ENCODE measurements at regions not wholly inside any gene's neighbourhood (a gene's known extent, or its start where the extent isn't known, plus 50 kb on each side); places are given as distances from the start of the nearest gene placed in this dataset.

- no peak for DNase-seq (ENCODE audit: low spot score in 2 of 2)
- peaks cover 0 to 34% (median 7%) of the 10 kb centered on the region in 4 donors for H3K9me3 ChIP-seq
- no peaks in the 10 kb centered on the region for H3K4me1 ChIP-seq
- H3K36me3 ChIP-seq = no peaks in the 10 kb centered on the region
- no peaks in the 10 kb centered on the region for H3K27me3 ChIP-seq
- no peak overlapping the region for H3K27ac ChIP-seq
- no peak overlapping the region for H3K4me3 ChIP-seq
- WGBS, 2 donors = 98 to 100% methylated on average over 1 of the region's 1 CpG
- TF ChIP-seq POLR2A (IDR thresholded peaks at IDR 0.05) = no peak
- no peak for TF ChIP-seq EP300 (IDR thresholded peaks at IDR 0.05)
- TF ChIP-seq CTCF (IDR thresholded peaks at IDR 0.05) = no peak
Observed at GRCh38 chr5:126166368-126166767, 256.8 kb upstream of the GRAMD2B start.

- Histone ChIP-seq H3K27ac (no peak overlapping the region), H3K4me1 (no peaks in the 10 kb centered on the region), H3K36me3 (no peaks in the 10 kb centered on the region), H3K27me3 (no peaks in the 10 kb centered on the region), H3K4me3 (no peak overlapping the region), H3K9me3 (peaks cover 0 to 34% (median 7%) of the 10 kb centered on the region in 4 donors)
- no peak for DNase-seq (ENCODE audit: low spot score in 2 of 2)
- WGBS, 2 donors = 92% methylated on average over 1 of the region's 1 CpG
- TF ChIP-seq CTCF (IDR thresholded peaks at IDR 0.05) (no peak), POLR2A (IDR thresholded peaks at IDR 0.05) (no peak), EP300 (IDR thresholded peaks at IDR 0.05) (no peak)
Observed at GRCh38 chr5:126168785-126169184, 254.4 kb upstream of the GRAMD2B start.

GRCh38 chr5:126171916-126172315 lies 251.3 kb upstream of the GRAMD2B start:
- Histone ChIP-seq H3K36me3 (no peaks in the 10 kb centered on the region), H3K27ac (no peak overlapping the region), H3K9me3 (peaks cover 0 to 22% (median 5%) of the 10 kb centered on the region in 4 donors), H3K4me1 (no peaks in the 10 kb centered on the region), H3K27me3 (no peaks in the 10 kb centered on the region), H3K4me3 (no peak overlapping the region)
- 90 to 100% methylated on average over 2 to 3 of the region's 3 CpGs for WGBS, 2 donors
- no peak for DNase-seq (ENCODE audit: low spot score in 2 of 2)
- no peak for TF ChIP-seq CTCF (IDR thresholded peaks at IDR 0.05)
- no peak for TF ChIP-seq POLR2A (IDR thresholded peaks at IDR 0.05)
- no peak for TF ChIP-seq EP300 (IDR thresholded peaks at IDR 0.05)

- TF ChIP-seq POLR2A (IDR thresholded peaks at IDR 0.05) (no peak), CTCF (IDR thresholded peaks at IDR 0.05) (no peak), EP300 (IDR thresholded peaks at IDR 0.05) (no peak)
- Histone ChIP-seq H3K36me3 (no peaks in the 10 kb centered on the region), H3K9me3 (peaks cover 0 to 13% (median 2%) of the 10 kb centered on the region in 4 donors), H3K4me3 (no peak overlapping the region), H3K27me3 (no peaks in the 10 kb centered on the region), H3K4me1 (no peaks in the 10 kb centered on the region), H3K27ac (no peak overlapping the region)
- WGBS, 2 donors = 85 to 90% methylated on average over 1 of the region's 1 CpG
- no peak for DNase-seq (ENCODE audit: low spot score in 2 of 2)
Observed at GRCh38 chr5:126172812-126173211, 250.4 kb upstream of the GRAMD2B start.

GRCh38 chr5:126178521-126178920 lies 244.7 kb upstream of the GRAMD2B start:
- H3K9me3 ChIP-seq = peaks cover 0 to 6% (median 2%) of the 10 kb centered on the region in 4 donors
- DNase-seq (ENCODE audit: low spot score in 2 of 2) = no peak
- no peak overlapping the region for H3K4me3 ChIP-seq
- H3K36me3 ChIP-seq = no peaks in the 10 kb centered on the region
- H3K27ac ChIP-seq = no peak overlapping the region
- no peaks in the 10 kb centered on the region for H3K4me1 ChIP-seq
- no peaks in the 10 kb centered on the region for H3K27me3 ChIP-seq
- no peak for TF ChIP-seq POLR2A (IDR thresholded peaks at IDR 0.05)
- TF ChIP-seq EP300 (IDR thresholded peaks at IDR 0.05) = no peak
- no peak for TF ChIP-seq CTCF (IDR thresholded peaks at IDR 0.05)

Data from tibial nerve (tissue), 4 donors.